Posterior cingulate gyrus (tissue), 11 donors: ENCODE measurements at regions not wholly inside any gene's neighbourhood (a gene's known extent, or its start where the extent isn't known, plus 50 kb on each side); places are given as distances from the start of the nearest gene placed in this dataset.

Experiments
- DNase-seq, 10 donors: peaks; one replicate each; pipeline versions ENCODE4 v3.0.0 to v3.0.0-alpha.2; 2020 to 2021; ENCODE audit warnings: mixed read lengths in 3 of 10
- intact Hi-C: fragments of 100-400 bp; cut with DNase I; formaldehyde crosslinking; loops from one replicate; pipeline ENCODE4 v1.15.1; 2023

DNA sequence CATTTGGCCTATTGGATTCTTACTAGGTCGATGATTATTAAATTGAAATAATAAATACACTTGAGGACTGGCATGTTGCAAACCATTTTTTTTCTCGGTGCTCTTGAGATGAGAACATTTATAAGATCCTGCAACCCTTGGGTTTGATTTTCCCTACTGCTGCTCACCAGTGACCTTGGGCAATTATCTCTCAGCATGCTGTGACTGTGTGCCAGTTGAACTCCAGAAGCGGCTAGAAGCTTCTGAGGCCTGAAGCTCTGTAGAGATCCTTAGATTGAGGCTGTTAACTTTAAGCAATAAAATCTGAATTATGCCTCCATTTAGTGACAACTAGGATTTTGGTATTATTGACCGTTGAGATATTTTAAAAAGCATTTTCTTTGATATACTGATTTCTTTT is 489.8 kb downstream of the MAT2B start:
- no peak for DNase-seq
- intact Hi-C loops = no loop called here

DNA sequence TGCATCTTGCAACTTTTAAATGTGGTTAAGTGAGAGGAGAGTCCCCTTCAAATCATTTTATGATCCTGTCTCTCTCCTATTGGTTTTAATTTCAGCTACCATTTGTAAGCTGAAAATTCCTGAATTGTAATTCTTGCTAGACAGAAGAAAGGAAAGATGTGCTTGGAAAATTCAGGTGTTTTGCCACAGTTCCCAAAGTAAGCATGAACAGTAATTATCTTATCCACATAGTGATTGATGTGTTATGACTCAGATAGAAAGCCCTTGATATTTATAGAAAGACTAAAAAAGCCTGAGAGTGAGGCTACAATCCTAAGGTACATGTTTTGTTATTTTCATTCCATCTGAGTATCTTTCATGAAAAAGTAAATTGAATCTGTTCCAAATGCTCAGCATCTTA is 492.5 kb downstream of the MAT2B start:
- DNase-seq = no peak
- intact Hi-C loops = no loop called here

DNA sequence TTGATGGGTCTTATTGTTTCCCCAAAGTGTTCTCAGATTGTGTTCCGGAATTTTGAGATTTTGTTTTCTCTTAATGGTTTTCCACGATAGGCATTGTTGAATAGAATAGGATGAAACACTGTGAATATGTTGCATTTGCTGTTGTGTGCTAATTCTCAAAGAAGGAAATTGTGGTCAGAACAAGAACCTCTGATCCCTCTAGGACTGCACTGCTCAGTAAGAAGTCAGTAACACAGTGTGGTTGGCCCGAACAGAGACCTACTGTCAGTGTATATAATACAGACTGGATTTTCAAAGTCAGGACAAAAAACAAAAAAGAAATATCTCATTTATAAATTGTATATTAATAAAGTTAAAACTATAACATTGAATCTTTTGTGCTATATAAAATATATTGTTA is 494.8 kb downstream of the MAT2B start:
- intact Hi-C loops = no loop called here
- DNase-seq = no peak

DNA sequence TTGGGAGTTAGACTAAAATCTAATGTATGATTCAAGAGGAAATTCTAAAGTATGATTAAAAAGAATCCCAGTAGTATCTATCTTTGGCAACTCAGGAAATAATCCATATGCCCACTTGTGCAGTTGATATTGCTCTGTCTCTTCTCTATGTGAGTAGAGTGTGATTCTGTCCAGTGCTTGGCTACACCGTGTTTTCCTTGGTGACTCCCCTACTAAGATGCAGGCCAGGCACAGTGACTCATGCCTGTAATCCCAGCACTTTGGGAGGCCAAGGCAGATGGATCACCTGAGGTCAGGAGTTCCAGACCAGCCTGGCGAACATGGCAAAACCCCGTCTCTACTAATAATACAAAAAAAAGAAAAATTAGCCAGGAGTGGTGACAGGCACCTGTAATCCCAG is 495.4 kb downstream of the MAT2B start:
- DNase-seq = no peak
- intact Hi-C loops = no loop called here

DNA sequence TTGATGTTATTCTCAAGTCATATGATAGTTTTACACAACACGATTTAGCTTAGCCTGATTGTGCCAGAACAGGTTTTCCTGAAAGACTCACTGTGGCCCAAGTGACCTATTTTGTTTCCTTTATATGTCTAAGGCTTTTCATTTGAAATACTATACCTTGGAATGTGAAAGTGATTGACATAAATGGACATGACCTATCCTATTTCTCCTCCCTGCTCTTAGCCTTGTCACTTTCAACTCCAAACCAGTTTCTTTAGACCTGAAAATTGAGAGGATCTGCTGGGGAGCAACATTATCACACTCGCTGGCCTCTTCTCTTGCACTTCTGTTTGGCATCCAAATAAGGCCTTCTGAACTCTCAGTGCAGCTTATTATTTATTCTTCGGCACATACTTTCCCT is 496.8 kb downstream of the MAT2B start:
- no peak for DNase-seq
- intact Hi-C loops = no loop called here

DNA sequence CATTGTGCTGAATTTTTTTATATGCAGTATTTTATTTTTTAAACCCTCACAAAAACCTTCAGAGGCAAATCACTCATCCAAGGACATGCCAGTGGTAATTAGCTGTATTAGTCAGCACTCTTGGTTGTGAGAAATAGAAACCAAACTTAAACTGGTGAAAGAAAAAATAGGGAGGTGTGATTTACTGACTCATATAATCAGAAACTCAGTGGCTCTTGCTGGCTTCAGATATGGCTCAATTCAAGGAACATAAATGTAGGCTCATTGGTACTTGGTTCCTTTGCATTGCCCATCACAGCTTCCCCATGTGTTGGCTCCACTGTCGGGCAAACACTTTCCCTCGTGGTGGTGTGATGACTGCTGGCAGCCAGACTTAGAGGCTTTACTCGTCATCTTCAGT is 497.2 kb downstream of the MAT2B start:
- DNase-seq = peak in 8 of 10 donors; percentile 24 to 90 (median 50)
- intact Hi-C loops = no loop called here

DNA sequence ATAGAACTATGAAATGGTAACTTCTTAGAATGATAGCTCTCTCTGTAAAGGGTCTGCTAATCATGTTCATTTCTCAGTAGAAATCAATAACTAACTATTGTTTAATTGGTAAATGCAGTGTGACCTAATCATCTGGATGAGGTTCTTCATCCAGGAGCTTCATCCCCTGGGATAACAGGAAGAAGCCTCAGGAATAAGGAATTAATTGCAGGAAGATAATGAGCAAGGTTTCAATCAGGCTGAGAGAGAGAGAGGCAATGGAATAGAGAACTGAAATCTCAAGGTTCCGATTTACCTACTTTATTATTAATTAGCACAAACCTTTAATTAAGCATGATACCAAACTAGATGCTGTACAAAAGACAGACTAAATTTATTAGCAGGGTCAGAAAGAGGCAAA is 499.7 kb downstream of the MAT2B start:
- no peak for DNase-seq
- intact Hi-C loops = no loop called here

DNA sequence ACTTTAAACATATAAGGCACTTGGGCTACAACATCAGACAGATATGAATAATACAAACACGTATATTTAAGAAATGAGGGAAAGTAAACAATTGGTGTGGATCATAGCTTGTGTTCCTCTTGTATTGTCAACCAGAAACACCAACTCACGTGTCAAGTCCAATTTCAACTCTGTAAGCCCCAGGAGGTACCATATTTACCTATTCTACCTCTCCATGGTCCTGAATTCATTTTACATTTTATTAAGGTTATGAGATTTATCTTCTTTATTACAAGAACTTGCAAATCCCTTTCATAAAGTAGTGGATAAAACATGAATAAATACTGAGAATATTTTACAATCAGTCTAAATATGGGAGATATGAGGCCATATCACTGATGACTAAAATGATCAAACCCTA is 501.6 kb downstream of the MAT2B start:
- intact Hi-C loops = no loop called here
- DNase-seq = no peak

DNA sequence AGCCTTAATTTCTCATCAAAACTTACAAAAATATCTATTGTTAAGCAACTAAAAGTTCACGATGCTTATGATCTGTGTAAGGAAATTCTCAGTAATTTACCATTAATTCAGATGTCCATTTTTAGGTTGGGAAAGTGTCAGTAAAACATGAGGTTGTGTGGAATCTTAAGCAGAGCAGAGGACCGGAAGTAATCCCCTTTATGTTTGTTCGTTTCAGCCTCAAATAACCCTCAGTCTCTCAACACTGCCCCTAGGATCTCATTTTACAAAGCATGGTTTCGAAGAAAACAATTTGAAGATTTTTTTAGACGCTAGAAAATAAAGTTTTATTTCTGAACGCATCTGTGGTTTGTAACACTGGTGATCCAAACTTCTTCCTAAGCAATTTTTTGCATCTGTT is 504.2 kb downstream of the MAT2B start:
- intact Hi-C loops = no loop called here
- DNase-seq = no peak

DNA sequence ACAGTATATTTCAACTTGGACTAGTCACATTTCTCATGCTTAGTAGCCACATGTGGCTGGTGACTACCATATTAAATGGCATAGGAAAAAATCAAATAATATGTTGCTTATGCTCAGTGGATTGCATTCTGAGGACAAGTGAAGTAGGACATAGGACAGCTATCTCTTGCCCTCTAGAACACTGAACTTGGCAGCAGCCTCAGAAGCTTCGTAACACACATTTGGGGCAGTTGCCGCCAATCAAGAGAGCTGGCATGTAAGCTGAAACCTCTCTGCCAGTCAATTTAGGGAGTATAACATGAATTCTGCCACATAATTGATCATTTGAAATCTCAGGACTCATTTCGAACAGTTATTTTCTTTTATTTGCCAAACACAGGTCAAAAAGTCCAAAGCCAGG is 505.5 kb downstream of the MAT2B start:
- DNase-seq = no peak
- intact Hi-C loops = no loop called here

DNA sequence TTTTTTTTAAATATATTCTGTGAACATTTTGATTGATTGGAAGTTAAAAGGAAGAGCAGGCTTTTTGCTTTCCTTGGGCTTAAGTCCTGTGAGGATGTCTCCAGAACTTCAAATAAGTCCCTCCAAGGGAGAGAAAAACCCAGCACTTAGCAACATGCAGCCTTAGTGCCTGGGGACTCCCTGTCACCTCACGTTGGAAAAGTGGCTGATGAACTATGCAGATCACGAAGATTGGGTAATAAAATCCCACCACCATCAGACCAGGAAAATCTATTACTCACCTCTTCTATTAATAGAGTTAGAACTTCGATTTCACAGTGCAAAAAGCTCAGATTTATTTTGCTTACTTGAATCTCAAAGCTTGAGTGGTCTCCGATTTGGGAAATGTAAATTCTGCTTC is 507.0 kb downstream of the MAT2B start:
- intact Hi-C loops = loop anchor here (2.0 kb wide), 1 partner anchor 1196 kb away; no protein-coding TSS in a partner anchor
- DNase-seq = no peak

DNA sequence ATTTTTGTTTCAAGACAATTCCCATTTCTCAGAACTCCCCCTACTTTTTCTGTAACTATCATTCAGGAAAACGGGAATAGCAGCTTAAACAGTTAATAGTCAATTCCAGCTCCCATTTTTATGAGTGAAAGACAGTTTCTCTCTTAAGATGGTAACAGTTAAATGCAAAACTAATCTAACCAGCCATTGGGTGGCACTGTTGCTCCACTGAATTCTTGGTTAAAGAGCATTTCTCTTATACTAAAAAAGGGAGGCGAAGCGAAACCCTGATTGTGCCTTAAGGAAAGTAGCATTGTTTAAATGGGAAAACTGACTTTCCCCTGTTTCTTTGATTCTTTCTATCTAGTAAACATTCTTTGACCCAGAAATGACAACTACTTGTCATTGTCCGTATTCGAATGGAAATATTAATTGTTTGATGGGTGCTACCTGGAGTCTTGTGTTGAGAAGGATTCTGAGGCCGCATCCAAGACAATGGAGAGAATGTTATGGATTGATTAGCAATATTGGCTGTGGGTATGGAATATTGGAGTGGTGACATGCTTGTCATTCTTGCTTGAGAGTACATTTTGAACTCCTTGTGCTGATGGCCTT is 507.8 kb downstream of the MAT2B start:
- intact Hi-C loops = loop anchor here (1.0 to 2.0 kb wide), 2 partner anchors 492 to 1196 kb away; no protein-coding TSS in a partner anchor
- peak in 5 of 10 donors; percentile 8 to 53 (median 34) for DNase-seq

DNA sequence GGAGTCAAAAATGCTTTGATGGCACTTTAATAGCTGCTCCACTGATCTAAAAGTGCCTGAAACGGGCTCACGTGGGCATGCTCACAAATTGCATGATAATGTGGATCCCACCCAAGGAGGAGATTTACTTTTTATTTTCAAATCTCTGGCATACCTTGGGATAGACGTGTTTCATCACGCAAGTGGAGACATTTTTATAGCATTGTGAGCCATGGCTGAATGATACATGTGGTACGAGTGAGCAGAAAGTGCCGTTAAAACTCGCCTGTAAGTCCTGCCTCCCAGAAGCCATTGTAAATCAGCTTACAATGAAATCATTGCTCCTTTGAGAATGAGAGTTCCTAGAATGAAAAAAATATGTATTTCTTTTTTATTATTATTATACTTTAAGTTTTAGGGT is 514.7 kb downstream of the MAT2B start:
- DNase-seq = no peak
- intact Hi-C loops = no loop called here

DNA sequence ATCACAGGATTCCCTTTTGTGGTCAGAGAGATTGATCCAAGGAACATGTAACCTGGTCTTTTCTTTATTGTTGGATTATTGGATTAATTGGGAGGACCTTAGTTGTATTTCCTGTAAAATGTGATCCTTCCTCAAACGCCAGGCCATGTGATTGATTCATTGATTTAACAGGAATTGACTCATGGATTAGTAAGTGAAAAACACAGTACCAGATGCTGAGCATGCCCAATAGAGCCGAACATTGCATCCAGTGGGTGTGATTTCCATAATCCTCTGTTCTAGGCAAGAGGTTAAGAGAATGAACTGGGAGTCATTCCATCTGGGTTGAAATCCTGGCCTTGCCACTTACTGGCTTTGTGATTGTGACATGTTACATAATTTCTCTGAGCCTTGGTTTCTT is 522.3 kb downstream of the MAT2B start:
- intact Hi-C loops = no loop called here
- no peak for DNase-seq

DNA sequence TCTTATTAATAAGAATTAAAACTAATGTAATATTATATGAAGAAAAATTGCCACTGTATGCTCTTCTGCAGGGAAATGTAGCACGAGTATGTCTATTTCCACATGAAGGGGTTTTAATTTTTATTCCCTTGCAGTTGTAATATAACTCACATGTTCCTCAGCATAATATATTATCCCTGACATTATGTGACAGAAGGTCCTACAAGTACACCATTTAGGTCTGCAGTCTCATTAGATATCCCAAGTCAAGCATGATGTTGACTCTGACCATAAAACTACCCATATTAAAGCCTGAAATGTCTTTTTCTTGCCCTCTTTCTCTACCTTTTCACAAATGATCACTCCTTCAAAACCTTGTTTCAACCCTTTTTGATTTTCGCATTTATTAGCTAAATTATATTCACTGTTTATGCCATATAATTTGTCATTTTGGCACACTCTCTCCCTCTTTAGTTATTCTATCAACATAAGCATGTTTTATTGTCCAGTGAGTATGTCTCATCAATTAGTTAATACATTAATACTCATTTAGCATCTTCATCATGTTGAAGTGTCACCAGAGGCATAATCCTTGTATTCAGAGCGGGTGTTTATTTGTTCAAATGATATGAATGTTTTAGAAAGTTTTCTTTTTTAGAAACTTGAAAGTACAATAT is 532.8 kb downstream of the MAT2B start:
- intact Hi-C loops = no loop called here
- no peak for DNase-seq

DNA sequence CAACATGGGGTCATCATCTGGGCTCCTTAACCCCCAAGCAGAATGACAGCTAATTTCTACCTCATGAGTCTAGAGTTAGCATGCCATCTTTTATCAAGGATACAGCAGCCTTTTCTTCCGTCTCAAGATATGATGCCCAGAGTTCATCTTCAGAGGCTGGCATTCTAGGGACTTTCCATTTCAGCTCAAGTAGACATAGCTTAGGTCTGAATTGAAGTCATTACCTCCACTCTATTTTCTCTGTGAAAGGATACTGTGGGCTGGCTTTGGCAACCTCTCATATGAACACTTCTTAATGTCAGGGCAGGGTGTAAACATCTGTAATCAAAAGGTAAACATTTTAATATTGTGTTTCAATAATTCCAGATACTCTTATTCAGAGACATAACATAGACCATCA is 535.7 kb downstream of the MAT2B start:
- no peak for DNase-seq
- intact Hi-C loops = no loop called here

DNA sequence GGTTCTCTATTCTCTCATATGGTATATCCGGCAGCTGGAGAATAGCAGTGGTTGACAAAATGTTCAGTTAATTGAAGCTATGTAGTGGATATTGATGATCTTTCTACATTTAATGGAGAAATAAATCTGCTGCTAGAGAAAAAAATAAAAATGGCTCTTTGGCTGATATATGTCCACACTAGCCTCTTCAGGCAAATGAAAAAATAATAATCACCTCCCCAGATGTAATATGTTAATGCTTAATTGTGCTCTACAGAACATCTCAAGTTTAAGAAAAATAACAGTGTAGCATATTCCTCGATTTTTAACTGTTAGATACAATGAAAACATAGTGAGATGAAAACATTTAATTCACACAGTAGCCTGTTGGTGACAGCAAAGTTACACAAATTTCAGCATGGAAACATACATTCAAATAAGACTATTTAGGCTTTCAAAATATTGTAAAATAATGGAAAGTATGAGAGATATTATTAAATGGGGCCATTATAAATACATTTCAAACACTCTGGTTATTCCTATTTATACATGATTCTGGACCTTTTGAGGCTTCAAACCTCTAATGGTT is 543.0 kb downstream of the MAT2B start:
- intact Hi-C loops = no loop called here
- no peak for DNase-seq

DNA sequence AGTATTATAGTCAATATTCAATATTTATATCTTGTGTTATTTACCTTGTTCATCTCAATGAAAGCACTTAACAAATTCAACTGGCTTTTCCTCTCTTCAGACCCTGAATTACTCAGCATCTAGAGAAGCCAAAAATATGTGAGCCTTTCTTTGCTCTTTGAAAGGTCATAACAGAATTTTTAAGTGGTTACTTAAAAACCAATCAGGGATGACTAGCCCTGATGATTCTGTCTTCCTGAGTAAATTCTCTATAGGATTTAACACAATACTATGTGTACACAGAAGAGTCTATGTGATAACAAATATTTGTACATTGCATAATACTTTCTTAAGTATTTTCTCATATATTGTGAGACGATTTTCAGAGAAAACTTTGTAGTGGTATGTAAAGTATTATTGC is 546.3 kb downstream of the MAT2B start:
- no peak for DNase-seq
- intact Hi-C loops = no loop called here

DNA sequence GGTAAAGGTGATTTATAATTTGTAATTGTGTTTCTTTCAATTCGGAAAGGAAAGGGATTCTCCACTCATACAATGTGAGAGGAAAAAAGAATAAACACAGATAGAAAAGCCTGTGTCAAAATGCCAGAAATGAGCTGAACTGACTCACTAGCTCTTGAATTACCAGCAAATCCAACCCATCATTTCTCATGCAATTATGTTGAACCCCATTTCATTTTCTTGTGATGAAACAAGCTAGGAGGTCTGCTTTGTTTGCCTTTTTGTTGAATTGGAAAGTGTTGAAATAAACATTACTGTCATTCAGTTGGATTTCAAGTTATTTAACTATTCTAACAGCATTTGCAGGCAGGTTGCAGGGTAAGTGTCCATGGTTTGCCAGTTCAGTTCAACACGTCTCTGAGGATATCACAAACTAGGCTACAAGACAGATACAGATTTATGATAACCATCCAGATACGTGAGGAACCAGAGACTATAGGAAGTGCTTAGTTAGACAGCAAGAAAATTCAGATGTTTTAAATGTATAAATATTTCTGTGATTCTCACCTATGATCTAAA is 547.2 kb downstream of the MAT2B start:
- intact Hi-C loops = no loop called here
- DNase-seq = no peak

DNA sequence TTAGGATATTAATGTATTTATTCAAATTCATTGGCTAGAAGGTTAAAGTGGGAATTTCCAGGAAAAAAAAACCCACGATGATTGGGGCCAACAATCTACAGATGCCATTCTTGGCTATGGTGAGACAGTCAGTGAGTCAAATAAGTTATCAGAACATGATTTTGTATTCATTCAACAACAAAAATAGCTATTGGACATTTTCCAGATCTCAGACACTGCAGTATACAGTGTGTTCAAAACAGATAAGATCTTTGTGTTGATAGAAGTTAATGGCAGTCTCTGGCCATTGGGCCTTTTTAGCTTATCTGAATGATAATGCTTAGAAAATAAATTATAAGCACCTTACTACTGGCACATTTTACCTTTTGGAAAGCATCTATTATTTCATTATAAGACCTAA is 547.7 kb downstream of the MAT2B start:
- DNase-seq = no peak
- intact Hi-C loops = no loop called here

DNA sequence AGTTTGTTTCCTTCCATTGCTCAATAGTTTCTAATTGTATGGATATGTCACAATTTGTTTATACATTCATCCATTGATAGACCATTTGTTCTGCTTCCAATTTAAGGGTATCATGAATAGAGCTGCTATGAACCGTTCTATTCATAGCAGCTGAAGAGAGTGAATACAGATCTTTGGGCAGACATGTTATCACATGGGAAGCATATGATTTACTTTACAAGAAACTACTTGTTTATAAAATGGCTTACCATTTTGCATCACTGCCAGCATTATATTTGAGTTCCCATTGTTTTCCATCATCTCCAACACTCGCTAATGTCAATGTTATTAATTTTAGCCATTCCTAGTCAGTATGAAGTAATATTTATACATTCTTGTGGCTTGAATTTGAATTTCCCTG is 549.0 kb downstream of the MAT2B start:
- DNase-seq = no peak
- intact Hi-C loops = no loop called here

DNA sequence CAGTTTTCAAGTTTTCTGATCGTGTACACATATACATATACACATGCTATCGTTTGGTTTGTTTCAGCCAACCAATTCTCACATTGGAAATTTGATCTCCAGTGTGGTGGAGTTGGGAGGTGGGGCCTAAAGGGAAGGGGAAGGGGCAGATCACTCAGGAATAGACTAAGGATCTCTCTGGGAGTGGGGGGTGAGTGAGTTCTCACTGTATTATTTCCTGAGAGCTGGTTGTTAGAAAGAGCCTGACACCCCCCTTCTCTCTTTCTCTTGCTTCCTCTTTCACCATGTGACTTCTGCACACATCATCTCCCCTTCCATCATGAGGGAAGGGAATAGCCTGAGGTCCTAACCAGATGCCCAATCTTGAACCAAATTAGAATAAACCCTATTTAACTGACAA is 551.7 kb downstream of the MAT2B start:
- intact Hi-C loops = no loop called here
- no peak for DNase-seq
